ENCODE measurements at regions not wholly inside any gene's neighbourhood (a gene's known extent, or its start where the extent isn't known, plus 50 kb on each side); places are given as distances from the start of the nearest gene placed in this dataset.

DNA sequence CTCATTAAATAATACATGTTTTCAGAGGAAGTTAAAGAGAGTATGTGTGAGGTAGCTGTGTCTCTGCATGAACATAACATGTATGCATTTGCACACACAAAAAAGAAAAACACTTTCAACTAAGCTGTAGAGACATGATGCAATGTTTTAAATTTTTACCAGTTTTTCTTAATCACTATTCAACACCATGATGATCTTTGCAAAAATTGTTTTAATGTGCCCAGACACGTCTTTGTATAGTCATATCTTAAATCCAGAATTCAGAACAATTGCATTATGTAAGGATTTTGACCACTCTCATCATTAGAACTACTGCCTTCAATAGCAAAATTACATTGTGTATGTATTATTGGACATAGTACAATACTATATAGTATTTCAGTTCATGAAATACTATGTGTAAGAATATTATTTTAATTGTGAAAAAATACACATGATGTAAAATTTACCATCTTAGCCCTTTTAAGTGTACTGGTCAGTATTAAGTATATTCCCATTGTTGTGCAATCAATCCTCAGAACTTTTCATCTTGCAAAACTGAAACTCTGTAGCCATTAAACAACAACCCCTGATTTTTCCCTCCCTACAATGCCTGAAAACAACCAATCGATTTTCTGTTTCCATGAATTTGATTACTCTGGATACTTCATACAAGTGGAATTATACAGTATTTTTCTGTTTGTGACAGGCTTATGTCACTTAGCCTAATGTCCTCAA lies 104.5 kb upstream of the ACVR2A start:
- H3K27me3 Mint-ChIP-seq (ENCODE audit: low read depth), result no peaks in the 10 kb centered on the region
- DNase-seq, result no peak
- peaks cover 3% of the 10 kb centered on the region for H3K9me3 Mint-ChIP-seq
- no peak overlapping the region for H3K4me3 Mint-ChIP-seq
- H3K4me1 Mint-ChIP-seq (ENCODE audit: low read depth), result no peaks in the 10 kb centered on the region
- H3K36me3 Mint-ChIP-seq (ENCODE audit: insufficient read depth), result no peaks in the 10 kb centered on the region
- no peak for ATAC-seq

DNA sequence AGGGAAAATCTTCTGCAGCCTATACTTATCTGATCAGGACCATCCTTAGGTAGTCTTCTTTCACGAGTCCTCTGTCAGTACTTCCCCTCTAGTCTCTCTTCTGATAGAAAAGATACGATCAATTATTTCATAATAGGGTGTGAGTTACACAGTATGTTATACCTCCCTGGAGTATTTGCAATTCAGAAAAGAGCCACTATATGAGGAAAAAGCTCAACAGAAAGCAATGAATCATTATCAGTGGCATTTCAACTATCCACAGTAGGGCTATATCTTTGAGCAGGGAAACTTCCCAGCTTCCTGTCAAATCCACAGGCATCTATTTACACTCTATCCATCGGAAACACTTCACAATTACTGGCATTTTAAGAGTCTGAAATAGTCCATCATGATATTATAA lies 105.3 kb upstream of the ACVR2A start:
- Mint-ChIP-seq H3K9me3 (peaks cover 3% of the 10 kb centered on the region), H3K4me1 (ENCODE audit: low read depth) (no peaks in the 10 kb centered on the region), H3K36me3 (ENCODE audit: insufficient read depth) (no peaks in the 10 kb centered on the region), H3K4me3 (no peak overlapping the region), H3K27me3 (ENCODE audit: low read depth) (no peaks in the 10 kb centered on the region)
- ATAC-seq, result no peak
- DNase-seq, result no peak

DNA sequence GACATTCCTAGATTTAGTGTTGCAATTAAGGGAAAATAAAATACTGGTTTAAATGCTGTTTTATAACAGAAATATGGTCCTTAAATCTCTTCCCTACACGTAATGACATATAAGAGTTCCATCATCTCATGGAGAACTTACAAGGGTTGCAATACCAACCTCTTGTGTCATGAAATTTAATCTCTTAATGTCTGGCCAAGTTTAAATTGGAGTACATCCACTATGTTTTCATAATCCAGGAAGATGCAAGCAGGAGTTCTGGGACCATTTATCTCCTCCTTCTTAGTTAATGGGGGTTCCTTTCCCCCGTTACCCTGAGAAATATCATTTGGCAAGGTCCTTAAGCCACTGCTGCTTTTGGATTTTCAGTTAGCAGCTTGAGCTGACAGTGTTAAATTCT lies 126.0 kb upstream of the ACVR2A start:
- Mint-ChIP-seq H3K4me3 (no peak overlapping the region), H3K9me3 (peaks cover 3% of the 10 kb centered on the region), H3K4me1 (ENCODE audit: low read depth) (no peaks in the 10 kb centered on the region), H3K27me3 (ENCODE audit: low read depth) (no peaks in the 10 kb centered on the region), H3K36me3 (ENCODE audit: insufficient read depth) (no peaks in the 10 kb centered on the region)
- ATAC-seq (no peak), DNase-seq (no peak)

DNA sequence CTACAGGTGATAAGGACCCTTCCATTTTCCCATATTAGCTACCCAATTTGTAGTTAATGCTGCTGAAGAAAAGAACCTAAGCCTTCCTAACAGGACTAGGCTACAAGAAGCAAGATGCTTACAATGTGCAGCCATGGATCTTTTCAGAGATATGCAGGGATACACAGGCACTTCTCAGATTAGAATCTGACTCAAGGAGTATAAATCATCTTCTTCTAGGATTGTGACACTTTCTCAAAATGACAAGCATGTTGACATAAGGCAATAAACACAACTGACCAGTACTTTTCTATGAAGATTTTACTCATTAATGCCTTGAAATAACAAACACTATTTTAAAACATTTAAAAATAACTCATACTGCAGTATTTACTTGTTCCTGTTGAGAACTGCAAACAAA lies 127.9 kb upstream of the ACVR2A start:
- Mint-ChIP-seq H3K9me3 (peaks cover 18% of the 10 kb centered on the region), H3K4me3 (no peak overlapping the region), H3K27me3 (ENCODE audit: low read depth) (no peaks in the 10 kb centered on the region), H3K4me1 (ENCODE audit: low read depth) (no peaks in the 10 kb centered on the region), H3K36me3 (ENCODE audit: insufficient read depth) (peaks cover 4% of the 10 kb centered on the region)
- ATAC-seq (no peak), DNase-seq (no peak)

DNA sequence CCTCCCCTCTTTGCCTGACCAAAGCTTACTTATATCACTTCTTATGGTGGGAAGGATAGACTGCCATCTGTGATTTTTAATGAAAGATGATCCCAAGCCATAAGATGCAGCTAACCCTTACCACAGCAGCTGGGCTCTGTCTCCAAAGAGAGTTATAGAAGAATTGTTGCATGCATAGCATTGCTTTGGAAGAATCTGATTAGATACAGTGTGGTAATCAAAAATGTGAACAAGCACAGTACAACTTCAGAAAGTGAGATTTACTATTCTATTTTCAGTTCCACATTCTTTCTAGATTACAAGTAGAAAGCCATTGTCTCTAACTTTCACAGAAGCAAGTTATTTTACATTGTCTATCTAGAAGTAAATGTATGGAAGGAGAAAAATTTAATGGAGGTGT lies 129.0 kb upstream of the ACVR2A start:
- Mint-ChIP-seq H3K27me3 (ENCODE audit: low read depth) (no peaks in the 10 kb centered on the region), H3K4me1 (ENCODE audit: low read depth) (no peaks in the 10 kb centered on the region), H3K4me3 (no peak overlapping the region), H3K9me3 (peaks cover 22% of the 10 kb centered on the region), H3K36me3 (ENCODE audit: insufficient read depth) (peaks cover 4% of the 10 kb centered on the region)
- ATAC-seq (no peak), DNase-seq (no peak)

DNA sequence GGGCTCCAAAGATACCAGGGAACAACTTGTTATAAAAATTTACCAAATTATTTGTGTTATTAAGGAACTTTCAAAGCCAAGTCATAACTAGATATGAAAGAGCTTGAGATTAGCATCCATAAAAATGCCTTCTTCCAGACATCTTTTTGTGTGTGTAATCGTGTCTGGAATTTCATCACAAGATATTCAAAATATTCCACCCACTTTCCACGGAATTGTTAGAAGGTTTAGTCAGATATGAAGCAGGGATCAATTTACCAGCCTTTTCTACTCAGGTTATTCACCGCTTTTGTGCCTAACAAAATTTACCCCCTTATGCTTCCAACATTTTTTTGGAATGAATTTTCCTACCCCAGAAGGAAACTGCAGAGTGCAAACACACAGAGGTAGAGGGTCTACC lies 130.2 kb upstream of the ACVR2A start:
- Mint-ChIP-seq H3K36me3 (ENCODE audit: insufficient read depth) (peaks cover 4% of the 10 kb centered on the region), H3K4me3 (no peak overlapping the region), H3K27me3 (ENCODE audit: low read depth) (no peaks in the 10 kb centered on the region), H3K4me1 (ENCODE audit: low read depth) (no peaks in the 10 kb centered on the region), H3K9me3 (peaks cover 22% of the 10 kb centered on the region)
- DNase-seq, result no peak
- no peak for ATAC-seq

DNA sequence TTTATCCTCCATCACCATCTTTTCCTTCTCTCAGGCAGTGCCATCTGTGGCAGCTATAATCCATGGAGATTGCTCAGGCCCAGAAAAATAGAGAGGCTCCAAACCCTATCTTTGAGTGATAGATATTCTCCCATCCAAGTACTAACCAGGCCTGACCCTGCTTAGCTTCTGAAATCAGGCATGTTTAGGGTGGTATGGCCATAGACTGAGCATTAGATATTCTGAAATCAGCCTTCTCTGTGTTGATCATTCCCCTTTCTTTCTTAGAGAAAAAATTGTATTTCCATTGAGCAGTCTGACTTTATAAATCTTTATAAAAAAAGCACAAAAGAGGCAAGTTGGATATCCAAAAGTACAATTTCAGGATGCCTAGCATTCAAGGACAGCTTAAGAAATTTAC lies 131.5 kb upstream of the ACVR2A start:
- no peak overlapping the region for H3K4me3 Mint-ChIP-seq
- ATAC-seq (no peak), DNase-seq (no peak)
- no peaks in the 10 kb centered on the region for H3K4me1 Mint-ChIP-seq (ENCODE audit: low read depth)
- H3K9me3 Mint-ChIP-seq, result peaks cover 22% of the 10 kb centered on the region
- H3K27me3 Mint-ChIP-seq (ENCODE audit: low read depth), result no peaks in the 10 kb centered on the region
- peaks cover 4% of the 10 kb centered on the region for H3K36me3 Mint-ChIP-seq (ENCODE audit: insufficient read depth)

DNA sequence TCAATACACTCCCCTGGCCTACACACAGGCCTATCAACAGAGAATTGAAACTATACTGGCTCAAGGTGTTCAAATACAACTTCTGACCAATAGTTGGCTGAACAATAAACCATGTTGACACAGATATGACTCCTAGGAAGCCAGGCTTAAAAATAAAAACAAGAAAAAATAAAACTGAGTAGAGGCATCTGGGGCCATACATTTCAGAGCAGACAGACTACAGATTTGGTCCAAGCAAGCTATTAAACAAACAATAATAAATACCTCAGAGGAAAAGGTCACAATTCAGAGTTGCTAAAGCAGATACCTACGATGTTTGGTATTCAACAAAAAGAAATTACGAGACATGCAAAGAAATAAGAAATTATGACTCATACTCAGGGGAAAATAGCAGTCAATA lies 132.8 kb upstream of the ACVR2A start:
- Mint-ChIP-seq H3K4me1 (ENCODE audit: low read depth) (no peaks in the 10 kb centered on the region), H3K4me3 (no peak overlapping the region), H3K9me3 (peaks cover 26% of the 10 kb centered on the region), H3K27me3 (ENCODE audit: low read depth) (no peaks in the 10 kb centered on the region), H3K36me3 (ENCODE audit: insufficient read depth) (peaks cover 4% of the 10 kb centered on the region)
- DNase-seq (no peak), ATAC-seq (no peak)

DNA sequence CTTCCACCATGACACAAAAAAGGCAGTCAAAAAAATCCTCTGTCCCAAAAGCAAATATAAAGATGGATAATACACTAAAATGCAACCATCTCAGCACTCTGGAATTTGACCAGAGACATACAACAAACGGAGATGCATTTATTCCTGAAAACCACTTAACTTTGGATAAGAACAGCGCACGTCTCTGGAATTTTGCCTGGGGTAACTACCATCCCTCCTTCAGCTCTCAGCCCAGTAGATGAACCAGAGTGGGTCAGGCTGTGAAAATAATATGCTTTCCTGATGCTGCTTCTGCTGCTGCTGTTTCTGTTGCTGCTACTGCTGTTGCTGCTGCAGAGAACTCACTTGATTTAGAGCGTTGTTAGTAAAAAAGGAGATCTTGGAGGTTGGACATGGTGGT lies 133.8 kb upstream of the ACVR2A start:
- H3K4me1 Mint-ChIP-seq (ENCODE audit: low read depth), result no peaks in the 10 kb centered on the region
- no peak for DNase-seq
- peaks cover 4% of the 10 kb centered on the region for H3K36me3 Mint-ChIP-seq (ENCODE audit: insufficient read depth)
- H3K27me3 Mint-ChIP-seq (ENCODE audit: low read depth), result no peaks in the 10 kb centered on the region
- no peak overlapping the region for H3K4me3 Mint-ChIP-seq
- H3K9me3 Mint-ChIP-seq, result peaks cover 30% of the 10 kb centered on the region
- ATAC-seq, result no peak

DNA sequence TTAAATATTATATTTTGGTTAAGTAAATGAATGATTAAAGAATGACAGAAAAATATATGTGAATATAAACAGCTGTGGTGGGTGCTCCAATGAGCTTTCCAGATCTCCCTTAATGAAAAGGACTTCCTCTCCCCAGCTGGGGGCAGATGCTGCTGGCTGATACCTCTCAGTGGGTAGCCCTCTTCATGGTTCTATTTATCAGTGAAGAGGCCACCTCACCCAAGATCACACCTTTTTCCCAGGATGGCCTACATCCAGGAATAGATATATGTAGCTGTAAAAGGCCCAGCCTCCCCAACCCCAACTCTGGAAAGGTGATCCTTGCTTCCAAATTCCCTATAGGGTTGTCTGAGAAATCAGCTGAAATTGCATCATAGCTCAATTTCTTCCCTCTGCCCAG lies 135.2 kb upstream of the ACVR2A start:
- H3K27me3 Mint-ChIP-seq (ENCODE audit: low read depth), result no peaks in the 10 kb centered on the region
- H3K4me3 Mint-ChIP-seq, result no peak overlapping the region
- peaks cover 6% of the 10 kb centered on the region for H3K36me3 Mint-ChIP-seq (ENCODE audit: insufficient read depth)
- ATAC-seq, result no peak
- DNase-seq, result no peak
- peaks cover 31% of the 10 kb centered on the region for H3K9me3 Mint-ChIP-seq
- no peaks in the 10 kb centered on the region for H3K4me1 Mint-ChIP-seq (ENCODE audit: low read depth)

DNA sequence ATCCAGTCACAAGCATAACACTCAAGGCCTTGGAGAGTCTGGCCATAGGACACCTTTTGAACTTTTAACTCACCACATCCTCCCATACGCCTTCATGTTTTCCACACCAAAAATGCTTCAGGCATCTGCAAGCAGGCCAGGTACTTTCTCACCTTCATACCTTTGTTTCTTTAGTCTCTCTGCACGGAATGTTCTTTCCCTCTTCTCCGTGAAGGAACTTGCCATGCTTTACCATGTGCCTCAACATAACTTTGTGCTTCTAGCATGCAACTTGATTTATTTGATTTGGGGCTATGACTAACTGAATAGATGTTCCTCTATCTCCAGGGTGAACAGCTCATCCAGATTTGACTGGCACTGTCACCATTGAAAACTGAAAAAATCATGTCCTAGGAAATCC lies 141.7 kb upstream of the ACVR2A start:
- Mint-ChIP-seq H3K9me3 (peaks cover 12% of the 10 kb centered on the region), H3K27me3 (ENCODE audit: low read depth) (no peaks in the 10 kb centered on the region), H3K4me1 (ENCODE audit: low read depth) (no peaks in the 10 kb centered on the region), H3K4me3 (no peak overlapping the region), H3K36me3 (ENCODE audit: insufficient read depth) (peaks cover 2% of the 10 kb centered on the region)
- DNase-seq (no peak), ATAC-seq (no peak)

DNA sequence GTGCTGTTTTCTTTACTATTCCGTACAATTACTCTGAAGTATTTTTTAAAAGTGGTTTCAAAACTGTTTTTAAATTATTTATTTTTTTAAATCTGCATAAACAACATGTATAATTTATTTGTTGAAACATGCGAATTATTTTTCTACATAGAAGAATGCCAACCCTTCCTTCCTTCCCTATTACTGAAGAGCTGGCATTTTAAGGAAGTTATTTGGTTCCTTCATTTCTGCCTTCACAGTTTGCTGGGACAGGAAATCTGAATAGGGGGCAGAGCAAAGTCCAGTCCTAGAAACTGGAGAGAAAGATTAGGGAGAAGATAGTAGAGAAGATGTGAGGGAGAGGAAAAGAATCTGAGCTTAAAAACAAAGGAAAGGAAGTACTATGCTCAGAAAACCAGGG lies 146.7 kb upstream of the ACVR2A start:
- DNase-seq (no peak), ATAC-seq (no peak)
- Mint-ChIP-seq H3K4me3 (no peak overlapping the region), H3K27me3 (ENCODE audit: low read depth) (no peaks in the 10 kb centered on the region), H3K4me1 (ENCODE audit: low read depth) (no peaks in the 10 kb centered on the region), H3K36me3 (ENCODE audit: insufficient read depth) (no peaks in the 10 kb centered on the region), H3K9me3 (no peaks in the 10 kb centered on the region)

DNA sequence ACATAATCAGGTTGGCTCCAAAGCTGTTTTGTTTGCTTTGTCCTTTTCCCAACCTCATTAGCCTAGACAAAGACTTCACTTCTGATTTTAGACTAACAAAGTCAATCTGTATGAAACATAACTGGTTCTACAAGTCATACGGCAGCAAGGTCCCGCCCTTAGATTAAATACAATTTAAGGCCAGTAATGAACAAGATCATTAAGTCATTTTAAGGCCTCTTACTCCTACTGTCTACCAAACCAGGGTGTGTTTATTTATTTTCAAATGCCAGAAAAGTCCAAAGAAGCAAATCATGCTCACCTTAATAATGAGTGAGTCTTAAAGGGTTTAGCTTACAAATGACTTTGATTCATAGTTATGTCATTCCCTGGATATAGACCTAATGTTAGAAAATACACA lies 148.4 kb upstream of the ACVR2A start:
- no peak for ATAC-seq
- H3K27me3 Mint-ChIP-seq (ENCODE audit: low read depth), result no peaks in the 10 kb centered on the region
- no peak for DNase-seq
- H3K4me3 Mint-ChIP-seq, result no peak overlapping the region
- no peaks in the 10 kb centered on the region for H3K4me1 Mint-ChIP-seq (ENCODE audit: low read depth)
- no peaks in the 10 kb centered on the region for H3K36me3 Mint-ChIP-seq (ENCODE audit: insufficient read depth)
- H3K9me3 Mint-ChIP-seq, result no peaks in the 10 kb centered on the region

DNA sequence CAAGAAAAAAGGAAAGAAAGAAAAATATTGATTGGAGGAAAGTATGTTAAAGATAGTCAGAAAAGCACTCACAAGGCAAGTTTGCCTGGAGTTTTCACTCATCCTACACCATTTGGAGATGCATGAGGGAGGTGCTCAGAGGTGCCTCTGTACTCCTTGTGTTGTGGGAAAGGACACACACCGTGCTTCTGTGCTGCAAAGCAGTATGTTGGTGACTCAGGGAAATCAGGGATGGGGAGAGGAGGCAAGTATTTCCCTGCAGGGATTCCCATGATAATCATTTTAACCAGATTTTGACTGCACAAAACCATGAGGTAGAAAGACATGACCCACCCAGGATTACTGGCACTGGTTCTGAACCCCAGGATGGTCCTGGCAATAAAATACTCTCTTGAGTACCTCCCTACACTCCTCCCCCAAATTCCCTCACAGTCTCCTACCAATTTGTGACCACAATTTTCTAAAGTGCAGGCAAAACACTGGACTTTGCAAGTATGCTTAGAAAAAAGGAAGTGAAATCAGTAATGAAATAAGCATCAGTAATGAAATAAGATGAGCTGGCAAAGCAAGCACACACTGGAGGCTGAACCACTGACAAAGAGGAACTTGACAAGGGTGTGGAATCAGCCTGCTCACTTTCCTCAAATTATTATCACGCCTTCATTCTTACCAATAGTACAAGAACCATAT lies 155.5 kb upstream of the ACVR2A start:
- DNase-seq (no peak), ATAC-seq (no peak)
- no peaks in the 10 kb centered on the region for H3K36me3 Mint-ChIP-seq (ENCODE audit: insufficient read depth)
- no peaks in the 10 kb centered on the region for H3K9me3 Mint-ChIP-seq
- no peak overlapping the region for H3K4me3 Mint-ChIP-seq
- no peaks in the 10 kb centered on the region for H3K27me3 Mint-ChIP-seq (ENCODE audit: low read depth)
- H3K4me1 Mint-ChIP-seq (ENCODE audit: low read depth), result no peaks in the 10 kb centered on the region

DNA sequence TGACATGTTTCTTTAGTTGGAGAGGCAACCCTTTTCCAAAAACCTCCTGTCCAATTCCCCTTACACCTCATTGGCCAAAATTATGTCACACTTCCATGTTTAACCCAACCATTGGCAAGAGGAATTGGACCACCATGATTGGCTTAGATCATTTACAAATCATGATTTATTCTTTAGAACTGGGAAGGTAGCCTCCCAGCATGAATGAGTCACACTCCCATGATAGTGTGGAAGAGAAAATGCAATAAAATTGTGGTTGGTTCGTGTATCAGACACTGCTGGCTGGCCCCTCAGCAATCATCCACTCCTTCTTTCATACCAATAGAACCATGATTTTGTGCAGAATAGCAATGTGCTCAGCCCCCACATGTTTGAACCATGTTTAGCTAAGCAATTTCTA lies 156.6 kb upstream of the ACVR2A start:
- no peak for ATAC-seq
- Mint-ChIP-seq H3K9me3 (no peaks in the 10 kb centered on the region), H3K36me3 (ENCODE audit: insufficient read depth) (no peaks in the 10 kb centered on the region), H3K27me3 (ENCODE audit: low read depth) (no peaks in the 10 kb centered on the region), H3K4me1 (ENCODE audit: low read depth) (no peaks in the 10 kb centered on the region), H3K4me3 (no peak overlapping the region)
- DNase-seq, result no peak
